ENCODE measurements at regions not wholly inside any gene's neighbourhood (a gene's known extent, or its start where the extent isn't known, plus 50 kb on each side); places are given as distances from the start of the nearest gene placed in this dataset.
"Not testable (repeated sequence)": the region's sequence is repeated elsewhere in the genome, so short reads cannot be mapped to it uniquely, and the experiment has no call there.

- no peak overlapping the region for H3K9ac ChIP-seq (ENCODE audit: low read depth, low read length)
- no peak overlapping the region for H2AFZ ChIP-seq (ENCODE audit: low read depth, low read length)
- H3K27me3 ChIP-seq (ENCODE audit: insufficient read depth, low read length, poor library complexity) = no peaks in the 10 kb centered on the region
- no peaks in the 10 kb centered on the region for H4K20me1 ChIP-seq (ENCODE audit: insufficient read depth, low read length)
- ATAC-seq (ENCODE audit: insufficient read depth, low read depth) = no peak
- H3K79me2 ChIP-seq (ENCODE audit: insufficient read depth, low read length) = no peaks in the 10 kb centered on the region
- no peaks in the 10 kb centered on the region for H3K4me1 ChIP-seq (ENCODE audit: insufficient read depth, low read length)
- TF ChIP-seq EZH2 (IDR thresholded peaks at IDR 0.05; ENCODE audit: borderline replicate concordance, low read depth, low read length, severe bottlenecking) = no peak
- TF ChIP-seq CTCF (IDR thresholded peaks at IDR 0.05; ENCODE audit: borderline replicate concordance, extremely low read depth, low read length, poor library complexity, severe bottlenecking) = no peak
- no peaks in the 10 kb centered on the region for H3K36me3 ChIP-seq (ENCODE audit: insufficient read depth, low read length)
- no peaks in the 10 kb centered on the region for H3K9me3 ChIP-seq (ENCODE audit: insufficient read depth, low read length, severe bottlenecking)
- no peak overlapping the region for H3K4me3 ChIP-seq (ENCODE audit: low read depth in 1 of 2, low read length in 2 of 2)
- DNase-seq = no peak
- no peak overlapping the region for H3K27ac ChIP-seq (ENCODE audit: low read length)
- no peak overlapping the region for H3K4me2 ChIP-seq (ENCODE audit: insufficient read depth, low read length)
Observed at GRCh38 chr9:12424243-12424642, 268.9 kb upstream of the TYRP1 start.

- Histone ChIP-seq H3K79me2 (ENCODE audit: insufficient read depth, low read length) (no peaks in the 10 kb centered on the region), H3K4me1 (ENCODE audit: insufficient read depth, low read length) (no peaks in the 10 kb centered on the region), H3K27me3 (ENCODE audit: insufficient read depth, low read length, poor library complexity) (no peaks in the 10 kb centered on the region), H3K4me2 (ENCODE audit: insufficient read depth, low read length) (no peak overlapping the region), H3K27ac (ENCODE audit: low read length) (no peak overlapping the region), H2AFZ (ENCODE audit: low read depth, low read length) (no peak overlapping the region), H4K20me1 (ENCODE audit: insufficient read depth, low read length) (no peaks in the 10 kb centered on the region), H3K9me3 (ENCODE audit: insufficient read depth, low read length, severe bottlenecking) (no peaks in the 10 kb centered on the region), H3K36me3 (ENCODE audit: insufficient read depth, low read length) (no peaks in the 10 kb centered on the region), H3K4me3 (ENCODE audit: low read depth in 1 of 2, low read length in 2 of 2) (no peak overlapping the region), H3K9ac (ENCODE audit: low read depth, low read length) (no peak overlapping the region)
- DNase-seq (no peak), ATAC-seq (ENCODE audit: insufficient read depth, low read depth) (no peak)
- TF ChIP-seq CTCF (IDR thresholded peaks at IDR 0.05; ENCODE audit: borderline replicate concordance, extremely low read depth, low read length, poor library complexity, severe bottlenecking) = no peak
- TF ChIP-seq EZH2 (IDR thresholded peaks at IDR 0.05; ENCODE audit: borderline replicate concordance, low read depth, low read length, severe bottlenecking) = no peak
Observed at GRCh38 chr9:12425878-12426864, 267.0 kb upstream of the TYRP1 start.

- no peak overlapping the region for H2AFZ ChIP-seq (ENCODE audit: low read depth, low read length)
- no peaks in the 10 kb centered on the region for H4K20me1 ChIP-seq (ENCODE audit: insufficient read depth, low read length)
- H3K4me2 ChIP-seq (ENCODE audit: insufficient read depth, low read length) = no peak overlapping the region
- no peaks in the 10 kb centered on the region for H3K36me3 ChIP-seq (ENCODE audit: insufficient read depth, low read length)
- no peaks in the 10 kb centered on the region for H3K9me3 ChIP-seq (ENCODE audit: insufficient read depth, low read length, severe bottlenecking)
- DNase-seq (no peak), ATAC-seq (ENCODE audit: insufficient read depth, low read depth) (no peak)
- H3K9ac ChIP-seq (ENCODE audit: low read depth, low read length) = no peak overlapping the region
- no peaks in the 10 kb centered on the region for H3K79me2 ChIP-seq (ENCODE audit: insufficient read depth, low read length)
- H3K27me3 ChIP-seq (ENCODE audit: insufficient read depth, low read length, poor library complexity) = no peaks in the 10 kb centered on the region
- TF ChIP-seq EZH2 (IDR thresholded peaks at IDR 0.05; ENCODE audit: borderline replicate concordance, low read depth, low read length, severe bottlenecking) (no peak), CTCF (IDR thresholded peaks at IDR 0.05; ENCODE audit: borderline replicate concordance, extremely low read depth, low read length, poor library complexity, severe bottlenecking) (no peak)
- no peak overlapping the region for H3K27ac ChIP-seq (ENCODE audit: low read length)
- no peak overlapping the region for H3K4me3 ChIP-seq (ENCODE audit: low read depth in 1 of 2, low read length in 2 of 2)
- no peaks in the 10 kb centered on the region for H3K4me1 ChIP-seq (ENCODE audit: insufficient read depth, low read length)
Observed at GRCh38 chr9:12439267-12439666, 253.9 kb upstream of the TYRP1 start.

- not testable (repeated sequence) for H3K9ac ChIP-seq (ENCODE audit: low read depth, low read length); DNase-seq; H3K4me2 ChIP-seq (ENCODE audit: insufficient read depth, low read length); H3K4me1 ChIP-seq (ENCODE audit: insufficient read depth, low read length); ATAC-seq (ENCODE audit: insufficient read depth, low read depth); H4K20me1 ChIP-seq (ENCODE audit: insufficient read depth, low read length); H3K36me3 ChIP-seq (ENCODE audit: insufficient read depth, low read length); H3K27me3 ChIP-seq (ENCODE audit: insufficient read depth, low read length, poor library complexity); H3K4me3 ChIP-seq (ENCODE audit: low read depth in 1 of 2, low read length in 2 of 2); H3K79me2 ChIP-seq (ENCODE audit: insufficient read depth, low read length); H3K9me3 ChIP-seq (ENCODE audit: insufficient read depth, low read length, severe bottlenecking); H2AFZ ChIP-seq (ENCODE audit: low read depth, low read length); H3K27ac ChIP-seq (ENCODE audit: low read length)
Observed at GRCh38 chr9:12441080-12441479, 252.1 kb upstream of the TYRP1 start.
